ENCODE measurements at regions not wholly inside any gene's neighbourhood (a gene's known extent, or its start where the extent isn't known, plus 50 kb on each side); places are given as distances from the start of the nearest gene placed in this dataset.

DNA sequence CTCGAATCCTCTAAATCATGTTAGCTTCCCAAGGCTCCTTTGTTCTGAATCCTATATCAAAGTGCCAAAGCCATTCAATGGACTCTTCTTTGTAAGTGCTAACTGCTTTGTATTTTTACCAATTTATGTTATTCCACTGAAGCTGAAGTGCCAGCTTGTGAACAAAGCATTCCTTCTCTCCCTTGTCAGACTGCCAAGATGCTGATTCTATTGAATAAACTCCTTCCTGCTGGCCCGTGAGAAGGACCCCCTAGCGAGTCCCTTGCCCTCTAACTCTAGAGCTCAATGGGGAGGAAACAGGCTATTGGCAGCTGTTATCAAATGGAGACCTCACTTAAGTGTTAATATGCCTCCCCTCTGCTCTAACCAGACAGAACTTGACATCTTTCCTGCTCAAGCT lies 1097.9 kb upstream of the CNTNAP5 start:
- H4K20me1 ChIP-seq (ENCODE audit: control insufficient read depth, insufficient read depth, low read length, poor library complexity, severe bottlenecking), result no peaks in the 10 kb centered on the region
- intact Hi-C loops (cut with micrococcal nuclease), result no loop called here
- POLR2A ChIA-PET, result no interaction called here

More for the DNA sequence above, 1097.9 kb upstream of the CNTNAP5 start:
- Histone ChIP-seq H3K27ac (ENCODE audit: low read length in 2 of 2) (no peak overlapping the region), H2AFZ (ENCODE audit: insufficient read depth, low read depth, low read length, poor library complexity, severe bottlenecking) (no peak overlapping the region), H3K9me3 (ENCODE audit: control extremely low read depth in 1 of 3, control insufficient read depth in 2 of 3, insufficient read depth in 1 of 3, low read length in 2 of 3) (peaks cover 0 to 15% (median 14%) of the 10 kb centered on the region in 3 donors), H3K4me3 (ENCODE audit: control extremely low read depth in 1 of 5, extremely low read depth in 1 of 5, insufficient read depth in 1 of 5, low read depth in 2 of 5, low read length in 4 of 5) (no peak overlapping the region), H3K79me2 (ENCODE audit: control insufficient read depth, insufficient read depth, low read length) (no peaks in the 10 kb centered on the region), H3K9ac (ENCODE audit: low read length) (no peak overlapping the region), H3K4me1 (ENCODE audit: control insufficient read depth in 2 of 2, insufficient read depth in 2 of 2, low read length in 2 of 2) (no peaks in the 10 kb centered on the region), H3K4me2 (replicated peaks; ENCODE audit: low read depth, low read length, poor library complexity, severe bottlenecking) (no peak overlapping the region), H3K36me3 (replicated peaks in 1 of 2; ENCODE audit: control extremely low read depth in 1 of 2, control insufficient read depth in 1 of 2, extremely low read depth in 1 of 2, insufficient read depth in 2 of 2, low read length in 1 of 2) (no peaks in the 10 kb centered on the region), H3K27me3 (replicated peaks in 1 of 4; ENCODE audit: control extremely low read depth in 1 of 4, control insufficient read depth in 3 of 4, insufficient read depth in 4 of 4, low read length in 3 of 4) (no peaks in the 10 kb centered on the region)
- DNase-seq (no peak), ATAC-seq (ENCODE audit: low read depth) (no peak)
- TF ChIP-seq EZH2 (IDR thresholded peaks at IDR 0.05; ENCODE audit: borderline replicate concordance, insufficient read depth, low read depth, low read length, poor library complexity, severe bottlenecking), result no peak
- no peak for TF ChIP-seq CTCF (IDR thresholded peaks at IDR 0.05)
- H3K9me3 Mint-ChIP-seq (ENCODE audit: insufficient read depth), result peaks cover 8% of the 10 kb centered on the region
- WGBS (ENCODE audit: insufficient coverage), result 63% methylated on average over 2 of the region's 3 CpGs
- CTCF ChIA-PET, result no interaction called here
- H3K27ac Mint-ChIP-seq, result no peak overlapping the region
- H3K4me1 Mint-ChIP-seq, result no peaks in the 10 kb centered on the region
- H3K4me3 Mint-ChIP-seq, result no peak overlapping the region
- H3K27me3 Mint-ChIP-seq, result no peaks in the 10 kb centered on the region
